Stimulated activated effector memory CD8-positive, alpha-beta T cell treated with anti-CD3 and anti-CD28 coated beads, Interleukin-12 subunit alpha, Interleukin-12 subunit beta, amount 100 ng/mL, for 72 hours (primary cell): ENCODE measurements at regions not wholly inside any gene's neighbourhood (a gene's known extent, or its start where the extent isn't known, plus 50 kb on each side); places are given as distances from the start of the nearest gene placed in this dataset.
"Not testable (repeated sequence)": the region's sequence is repeated elsewhere in the genome, so short reads cannot be mapped to it uniquely, and the experiment has no call there.

Experiments
- ATAC-seq: fragments of 150-1000 bp; cut with Tn5 transposase; 2 replicates; pipeline ENCODE4 v1.10.0; 2021
- DNase-seq, 2 donors: peaks; one replicate each; pipeline ENCODE4 v3.0.0; 2021 to 2022; ENCODE audit warnings: low spot score in 2 of 2
- H3K27ac Mint-ChIP-seq: one replicate; pipeline ENCODE4 v1.8.0; 2022; ENCODE audit warnings: mild to moderate bottlenecking, mixed read lengths
- H3K36me3 Mint-ChIP-seq: one replicate; pipeline ENCODE4 v1.8.0; 2022; ENCODE audit warnings: mild to moderate bottlenecking, mixed read lengths
- H3K4me1 Mint-ChIP-seq: one replicate; pipeline ENCODE4 v1.8.0; 2022; ENCODE audit warnings: mixed read lengths
- H3K4me3 Mint-ChIP-seq: one replicate; pipeline ENCODE4 v1.8.0; 2022; ENCODE audit warnings: mild to moderate bottlenecking, mixed read lengths
- H3K9me3 Mint-ChIP-seq: one replicate; pipeline ENCODE4 v1.8.0; 2022; ENCODE audit warnings: mixed read lengths

DNA sequence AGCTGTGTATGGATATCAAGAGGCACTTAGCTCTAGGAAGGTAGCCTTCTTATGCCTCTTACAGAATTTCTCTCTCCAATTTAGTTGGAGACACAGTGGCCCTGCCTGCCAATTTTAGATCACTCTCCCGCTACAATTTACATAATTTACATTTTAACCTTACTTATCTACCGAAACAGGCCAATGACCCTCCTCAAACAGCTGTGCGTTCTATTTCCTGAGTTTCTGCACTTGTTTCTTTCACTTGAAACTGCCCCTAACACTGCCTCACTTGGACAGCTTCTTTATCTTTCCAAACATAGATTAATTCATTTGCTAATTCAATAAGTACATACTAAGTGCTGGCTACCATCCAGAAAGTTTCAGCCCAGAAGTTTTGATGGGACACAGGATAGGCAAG is 52.9 kb upstream of the HDDC2 start:
- Mint-ChIP-seq H3K4me3 (no peak overlapping the region), H3K4me1 (no peaks in the 10 kb centered on the region), H3K9me3 (no peaks in the 10 kb centered on the region), H3K27ac (no peak overlapping the region), H3K36me3 (no peaks in the 10 kb centered on the region)
- DNase-seq (no peak), ATAC-seq (no peak)

DNA sequence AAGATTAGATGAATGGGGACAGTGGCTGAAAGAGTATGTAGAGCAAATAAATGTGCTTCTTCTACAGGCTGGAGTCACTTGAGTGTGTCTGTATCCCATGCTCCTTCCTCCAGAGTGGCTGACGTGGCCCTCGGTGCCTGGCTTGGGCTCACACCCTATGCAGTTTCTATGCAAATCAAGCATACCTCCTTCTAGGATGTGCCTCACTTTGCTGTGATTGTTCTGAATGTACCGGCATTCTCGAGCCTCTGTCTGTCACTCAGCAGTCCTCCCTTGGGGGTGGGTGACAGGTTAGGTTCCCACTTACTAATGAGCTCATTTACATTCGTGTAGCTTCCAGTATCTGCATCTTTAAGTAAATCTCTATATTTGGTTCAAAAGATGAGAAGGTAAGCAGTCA is 55.1 kb upstream of the HDDC2 start:
- Mint-ChIP-seq H3K27ac (no peak overlapping the region), H3K4me1 (no peaks in the 10 kb centered on the region), H3K36me3 (no peaks in the 10 kb centered on the region), H3K4me3 (no peak overlapping the region), H3K9me3 (no peaks in the 10 kb centered on the region)
- ATAC-seq (peak; percentile 29), DNase-seq (no peak)

DNA sequence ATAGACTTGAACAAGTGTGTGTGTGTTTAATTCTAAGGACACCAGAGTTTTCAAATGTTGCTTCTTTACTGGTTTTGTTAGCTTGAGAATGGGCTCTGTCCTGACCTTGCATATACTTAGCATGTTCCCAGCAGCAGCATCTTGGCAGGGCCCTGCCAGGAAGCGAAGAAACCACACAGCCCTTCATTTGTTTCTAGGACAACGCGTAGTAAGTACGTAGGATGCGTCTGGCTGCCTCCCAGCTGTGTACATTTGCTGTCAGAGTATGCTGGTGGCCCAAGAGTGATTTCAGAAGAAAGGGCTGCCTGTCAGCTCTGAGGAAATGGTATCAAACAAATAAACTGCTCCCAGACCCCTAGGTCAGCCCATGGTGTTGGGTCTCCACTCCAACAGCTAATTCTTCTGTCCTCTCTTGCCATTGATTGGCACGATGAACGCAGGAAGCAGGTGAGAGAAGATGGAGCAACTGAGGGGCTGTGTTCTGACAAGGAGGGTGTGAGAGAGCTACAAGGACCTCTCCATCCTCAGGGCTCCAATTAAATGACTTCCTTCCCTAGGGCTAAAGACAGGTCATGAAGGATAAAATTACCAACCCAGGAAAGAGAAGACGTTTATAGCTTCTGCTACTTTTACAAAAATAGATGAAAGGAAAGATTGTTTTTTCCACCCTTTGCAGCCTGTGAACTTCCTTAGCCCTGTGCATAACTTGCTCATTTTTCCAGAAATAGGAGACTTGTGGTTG is 55.9 kb upstream of the HDDC2 start:
- Mint-ChIP-seq H3K4me1 (no peaks in the 10 kb centered on the region), H3K4me3 (no peak overlapping the region), H3K9me3 (no peaks in the 10 kb centered on the region), H3K36me3 (no peaks in the 10 kb centered on the region), H3K27ac (no peak overlapping the region)
- ATAC-seq: peak; percentile 48
- DNase-seq: no peak

DNA sequence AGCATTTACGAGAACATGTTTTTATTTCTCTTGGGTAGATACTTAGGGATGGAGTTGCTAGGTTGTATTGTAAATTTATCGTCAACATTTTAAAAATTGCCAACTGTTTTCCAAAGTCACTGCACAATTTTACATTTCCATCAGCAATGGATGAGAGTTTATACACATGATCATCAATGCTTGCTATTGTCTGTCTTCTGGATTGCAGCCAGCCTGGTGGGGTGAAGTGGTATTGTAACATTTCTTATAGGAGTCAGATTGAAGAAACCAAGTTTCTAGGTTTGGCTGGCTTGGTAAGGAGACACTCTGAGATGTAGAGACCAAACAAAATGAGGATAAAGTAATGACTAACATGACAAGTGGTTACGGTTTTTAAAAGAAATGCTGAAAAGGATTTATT is 57.1 kb upstream of the HDDC2 start:
- Mint-ChIP-seq H3K4me1 (no peaks in the 10 kb centered on the region), H3K27ac (no peak overlapping the region), H3K4me3 (no peak overlapping the region), H3K9me3 (no peaks in the 10 kb centered on the region), H3K36me3 (no peaks in the 10 kb centered on the region)
- DNase-seq (no peak), ATAC-seq (no peak)

DNA sequence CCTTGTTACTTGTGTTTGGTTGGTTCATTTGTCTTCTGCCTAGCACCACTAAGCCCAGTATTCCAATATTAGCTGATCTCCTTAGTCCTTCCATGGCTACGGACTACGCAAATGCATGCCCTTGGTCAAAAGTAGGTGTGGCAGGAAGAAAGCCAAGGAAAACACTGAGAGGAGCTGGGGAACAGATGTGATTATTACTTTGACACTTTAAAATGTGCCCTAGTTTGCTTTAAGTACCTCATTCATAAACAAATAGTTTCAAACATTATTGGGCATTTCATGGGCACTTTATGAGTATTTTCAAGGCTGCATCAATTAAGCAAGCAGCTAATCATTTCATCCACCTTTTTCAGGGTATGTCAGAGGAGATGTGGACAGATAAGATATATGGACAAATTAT is 60.1 kb upstream of the HDDC2 start:
- DNase-seq (no peak), ATAC-seq (no peak)
- Mint-ChIP-seq H3K4me3 (no peak overlapping the region), H3K27ac (no peak overlapping the region), H3K36me3 (no peaks in the 10 kb centered on the region), H3K4me1 (no peaks in the 10 kb centered on the region), H3K9me3 (no peaks in the 10 kb centered on the region)

DNA sequence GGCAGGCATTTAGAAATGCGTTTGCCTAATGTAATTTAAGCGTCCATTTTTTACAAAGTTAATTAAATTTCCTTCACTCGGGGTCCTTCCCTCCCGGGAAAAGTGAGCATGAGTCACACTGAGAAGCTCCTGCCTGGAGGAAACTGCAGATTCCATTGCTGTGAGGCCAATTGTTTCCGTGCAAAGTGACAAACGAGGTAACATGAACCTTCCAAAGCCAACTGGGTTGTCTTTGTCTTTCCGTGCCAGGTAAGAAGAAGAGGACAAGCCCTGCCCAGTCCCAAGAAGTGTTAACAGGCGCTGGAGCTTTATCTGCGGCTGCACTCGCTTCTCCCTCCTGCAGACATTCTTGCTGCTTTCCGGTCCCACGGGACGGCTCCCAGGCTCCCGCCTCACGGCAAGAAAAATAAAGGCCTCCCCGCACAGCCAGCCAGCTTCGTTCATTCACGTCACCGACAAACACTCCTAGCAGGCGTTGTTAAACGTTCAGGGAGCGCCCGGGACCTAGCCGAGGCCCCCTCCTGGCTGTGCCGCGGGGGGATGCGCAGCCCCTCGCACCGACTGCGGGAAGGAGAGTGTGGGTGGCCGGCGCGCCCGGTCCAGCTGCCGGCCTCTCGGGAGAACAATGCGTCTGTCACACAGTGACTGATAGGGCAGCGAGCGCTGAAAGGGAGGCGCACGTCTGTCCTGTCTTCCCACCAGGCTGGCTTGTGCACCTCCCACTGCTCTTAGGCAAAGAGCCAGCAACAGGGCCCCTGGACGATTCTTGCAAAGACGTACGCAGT is 61.5 kb upstream of the HDDC2 start:
- no peaks in the 10 kb centered on the region for H3K9me3 Mint-ChIP-seq
- H3K4me3 Mint-ChIP-seq: no peak overlapping the region
- H3K36me3 Mint-ChIP-seq: no peaks in the 10 kb centered on the region
- H3K4me1 Mint-ChIP-seq: no peaks in the 10 kb centered on the region
- no peak overlapping the region for H3K27ac Mint-ChIP-seq
- DNase-seq (no peak), ATAC-seq (peak; percentile 26)

DNA sequence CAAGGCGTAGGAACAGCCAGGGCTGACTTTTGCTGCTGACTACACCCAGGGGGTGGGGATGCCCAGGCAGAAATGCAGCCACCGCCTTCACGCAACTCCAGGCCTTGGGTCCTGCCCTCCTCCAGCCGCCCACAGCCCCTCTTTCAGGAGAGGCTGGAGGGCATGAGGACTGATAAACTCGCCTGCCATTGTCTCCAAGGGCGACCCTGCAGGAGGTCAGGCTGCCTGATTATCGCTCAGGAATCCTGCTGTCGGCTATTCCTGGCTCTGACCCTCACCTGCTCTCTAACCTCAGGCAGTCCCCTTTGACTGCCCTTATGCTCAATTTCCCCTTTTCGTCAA is 62.0 kb upstream of the HDDC2 start:
- H3K4me3 Mint-ChIP-seq: no peak overlapping the region
- H3K4me1 Mint-ChIP-seq: no peaks in the 10 kb centered on the region
- ATAC-seq: peak; percentile 21
- H3K9me3 Mint-ChIP-seq: no peaks in the 10 kb centered on the region
- DNase-seq: no peak
- no peak overlapping the region for H3K27ac Mint-ChIP-seq
- H3K36me3 Mint-ChIP-seq: no peaks in the 10 kb centered on the region

DNA sequence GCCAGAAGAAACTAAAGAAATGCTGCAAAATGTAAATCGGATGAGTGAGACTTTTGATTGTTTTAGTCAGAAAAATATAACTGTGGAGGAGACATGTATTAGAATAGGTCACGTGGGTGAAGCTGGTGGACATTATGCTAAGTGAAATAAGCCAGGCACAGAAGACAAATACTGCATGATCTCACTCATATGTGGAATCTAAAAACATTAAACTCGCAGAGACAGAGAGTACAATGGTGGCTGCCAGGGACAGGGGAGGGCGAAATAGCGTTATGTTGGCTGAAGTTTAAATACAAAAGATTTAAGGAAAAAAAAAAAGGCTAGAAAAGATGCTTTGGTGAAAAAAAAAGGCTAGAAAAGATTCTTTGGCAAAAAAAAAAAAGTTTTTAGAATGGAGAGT is 63.5 kb upstream of the HDDC2 start:
- no peak overlapping the region for H3K27ac Mint-ChIP-seq
- H3K4me1 Mint-ChIP-seq: no peaks in the 10 kb centered on the region
- no peaks in the 10 kb centered on the region for H3K36me3 Mint-ChIP-seq
- H3K4me3 Mint-ChIP-seq: no peak overlapping the region
- DNase-seq: no peak
- no peak for ATAC-seq
- H3K9me3 Mint-ChIP-seq: no peaks in the 10 kb centered on the region

DNA sequence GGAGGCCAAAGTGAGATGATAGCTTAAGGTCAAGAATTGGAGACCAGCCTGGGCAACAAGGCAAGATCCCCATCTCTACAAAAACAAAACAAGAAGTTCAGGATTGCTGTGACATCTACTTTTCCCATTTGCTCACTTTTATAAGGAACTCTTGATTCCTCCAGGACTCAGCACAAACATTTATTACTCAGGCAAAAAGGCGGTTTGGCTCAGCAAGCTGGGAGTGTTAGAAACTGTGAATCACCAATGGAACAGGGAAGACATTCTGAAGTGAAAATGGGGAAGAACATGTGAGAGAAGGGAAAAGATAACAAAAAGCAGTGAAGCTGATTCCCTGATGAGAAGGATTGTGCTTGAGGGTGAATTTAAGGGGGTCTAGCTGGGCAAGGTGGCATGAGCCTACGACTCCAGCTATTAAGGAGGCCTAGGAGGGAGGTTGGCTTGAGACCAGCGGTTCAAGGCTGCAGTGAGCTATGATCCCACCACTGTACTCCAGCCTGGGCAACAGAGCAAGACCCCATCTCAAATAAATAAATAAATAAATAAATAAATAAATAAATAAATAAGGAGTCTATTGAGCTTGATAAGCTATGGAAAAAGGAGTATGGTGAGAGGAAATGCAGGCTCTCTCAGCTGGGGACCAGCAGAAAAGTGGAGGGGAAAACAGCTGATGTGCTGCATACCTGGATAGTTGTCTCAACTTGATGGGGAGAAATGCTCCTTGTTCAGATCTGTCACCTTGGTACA is 65.4 kb upstream of the HDDC2 start:
- no peaks in the 10 kb centered on the region for H3K9me3 Mint-ChIP-seq
- H3K27ac Mint-ChIP-seq: no peak overlapping the region
- ATAC-seq: no peak
- H3K4me1 Mint-ChIP-seq: no peaks in the 10 kb centered on the region
- no peak overlapping the region for H3K4me3 Mint-ChIP-seq
- DNase-seq: no peak
- no peaks in the 10 kb centered on the region for H3K36me3 Mint-ChIP-seq

DNA sequence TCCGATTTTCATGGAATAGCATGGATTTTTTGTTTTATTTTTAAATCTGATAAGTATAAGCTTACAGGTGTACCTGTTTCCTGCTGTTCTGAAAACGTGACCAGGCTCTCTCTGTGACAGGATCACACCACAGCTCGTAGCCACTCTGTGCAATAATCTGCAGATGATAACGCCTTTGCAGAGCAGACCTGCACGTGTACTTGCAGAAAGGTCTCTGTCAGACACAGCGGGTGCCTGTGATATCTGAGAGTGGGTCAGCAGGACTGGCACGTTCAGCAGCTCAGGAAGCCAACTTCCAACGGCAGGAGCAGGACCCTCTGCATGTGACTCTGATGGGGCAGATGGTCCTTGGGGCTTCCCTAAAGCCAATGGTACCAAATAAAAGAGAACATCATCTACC is 68.6 kb upstream of the HDDC2 start:
- no peak for DNase-seq
- H3K4me3 Mint-ChIP-seq: no peak overlapping the region
- H3K9me3 Mint-ChIP-seq: no peaks in the 10 kb centered on the region
- no peak for ATAC-seq
- H3K27ac Mint-ChIP-seq: no peak overlapping the region
- H3K4me1 Mint-ChIP-seq: no peaks in the 10 kb centered on the region
- H3K36me3 Mint-ChIP-seq: no peaks in the 10 kb centered on the region

DNA sequence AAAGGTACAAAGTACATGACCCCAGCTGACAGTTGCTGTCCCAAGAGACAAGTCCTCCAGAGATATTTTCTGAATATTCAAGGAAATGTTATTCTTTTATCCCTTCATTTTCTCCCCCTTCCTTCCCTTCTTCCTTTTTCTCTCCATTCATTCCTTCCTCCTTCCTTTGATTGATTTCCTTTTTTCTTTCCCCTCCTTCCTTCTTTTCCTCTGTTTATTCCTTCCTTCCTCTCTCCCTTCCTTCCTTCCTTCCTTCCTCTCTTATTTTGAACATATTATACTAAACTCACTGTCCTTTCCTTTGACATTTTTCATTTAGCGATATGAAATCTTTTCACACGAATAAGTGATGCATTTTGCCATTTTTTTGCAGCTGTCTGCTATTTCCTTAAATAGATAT is 73.2 kb upstream of the HDDC2 start:
- DNase-seq (no peak), ATAC-seq (no peak)
- H3K27ac Mint-ChIP-seq: no peak overlapping the region
- H3K36me3 Mint-ChIP-seq: no peaks in the 10 kb centered on the region
- no peaks in the 10 kb centered on the region for H3K4me1 Mint-ChIP-seq
- H3K4me3 Mint-ChIP-seq: no peak overlapping the region
- H3K9me3 Mint-ChIP-seq: no peaks in the 10 kb centered on the region

DNA sequence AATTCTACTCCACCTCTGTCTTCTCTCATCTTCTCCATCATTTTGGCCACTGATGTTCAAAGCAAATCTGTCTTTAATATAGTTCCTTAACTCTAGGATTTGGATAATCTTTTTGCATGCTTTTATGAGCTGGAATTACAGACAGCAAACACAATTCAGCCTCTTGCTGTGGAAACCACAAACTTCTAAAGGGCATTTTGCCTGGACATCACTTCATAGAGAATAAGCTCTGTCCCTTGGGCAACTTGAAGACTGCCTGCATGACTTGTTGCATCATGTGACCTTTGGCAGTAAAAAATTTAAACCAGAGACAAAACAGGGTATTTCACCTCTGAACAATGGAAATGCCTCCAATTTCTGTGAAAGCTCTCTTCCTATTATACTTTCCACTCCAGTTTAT is 74.1 kb upstream of the HDDC2 start:
- Mint-ChIP-seq H3K9me3 (no peaks in the 10 kb centered on the region), H3K4me3 (no peak overlapping the region), H3K36me3 (no peaks in the 10 kb centered on the region), H3K27ac (no peak overlapping the region), H3K4me1 (no peaks in the 10 kb centered on the region)
- DNase-seq (no peak), ATAC-seq (no peak)

DNA sequence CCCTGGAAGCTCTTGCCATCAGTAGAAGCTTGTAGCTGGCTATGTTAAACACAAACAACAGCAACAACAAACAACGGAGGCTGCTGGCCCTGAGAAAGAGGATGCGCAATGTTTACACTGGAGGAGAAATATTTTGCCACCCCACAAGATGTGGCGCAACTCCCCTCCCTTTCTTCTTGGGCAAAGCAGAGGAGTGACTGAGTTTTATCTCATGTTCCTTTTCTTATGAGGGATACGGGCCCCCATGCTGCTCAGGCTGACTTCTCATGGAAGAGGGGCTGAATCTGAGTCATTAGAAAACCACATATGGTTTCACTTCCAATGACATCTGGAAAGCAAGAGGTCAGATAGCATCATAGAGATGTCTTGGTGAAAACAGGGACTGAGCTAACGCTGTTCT is 75.9 kb upstream of the HDDC2 start:
- Mint-ChIP-seq H3K4me3 (no peak overlapping the region), H3K9me3 (no peaks in the 10 kb centered on the region), H3K4me1 (no peaks in the 10 kb centered on the region), H3K27ac (no peak overlapping the region), H3K36me3 (no peaks in the 10 kb centered on the region)
- no peak for DNase-seq
- ATAC-seq: no peak

DNA sequence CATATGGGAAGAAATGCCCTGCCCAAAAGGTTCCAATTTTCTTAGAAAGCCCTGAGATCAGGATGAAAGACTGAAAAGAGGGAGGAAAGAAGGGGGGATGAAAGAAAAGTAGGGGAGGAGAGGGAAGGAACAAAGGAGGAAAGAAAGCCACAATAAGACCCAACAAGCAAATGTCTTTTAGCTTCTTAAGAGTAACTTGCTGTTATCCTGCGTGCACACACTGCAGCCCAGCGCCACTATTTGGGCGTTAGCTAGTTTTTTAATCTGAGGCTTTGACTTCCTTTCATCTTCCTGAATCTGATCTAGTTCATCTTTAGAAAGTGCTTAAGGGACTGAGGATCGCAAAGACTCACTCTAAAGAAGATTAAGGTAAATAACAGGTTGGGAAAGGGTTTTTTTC is 77.4 kb upstream of the HDDC2 start:
- Mint-ChIP-seq H3K4me1 (no peaks in the 10 kb centered on the region), H3K27ac (no peak overlapping the region), H3K36me3 (no peaks in the 10 kb centered on the region), H3K4me3 (no peak overlapping the region), H3K9me3 (no peaks in the 10 kb centered on the region)
- no peak for DNase-seq
- no peak for ATAC-seq

DNA sequence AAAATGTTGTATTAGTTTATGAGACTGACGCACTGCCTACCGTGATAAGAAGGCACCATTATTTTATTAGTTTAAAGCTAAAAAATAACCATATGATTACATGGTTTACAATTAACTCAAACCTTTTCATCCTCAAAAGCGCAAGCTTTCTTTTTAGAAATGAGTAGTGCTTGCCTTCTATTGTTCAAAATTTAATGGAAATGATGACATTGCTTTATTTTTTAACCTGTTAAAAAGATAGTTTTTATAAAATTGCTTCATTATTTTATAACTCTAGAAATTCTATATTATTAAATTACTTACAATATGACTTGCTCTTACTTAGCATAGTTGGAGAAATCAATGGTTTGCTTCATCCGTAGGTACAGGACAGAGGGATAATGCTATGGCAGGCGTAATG is 78.7 kb upstream of the HDDC2 start:
- DNase-seq (no peak), ATAC-seq (no peak)
- Mint-ChIP-seq H3K4me3 (no peak overlapping the region), H3K36me3 (no peaks in the 10 kb centered on the region), H3K4me1 (no peaks in the 10 kb centered on the region), H3K27ac (no peak overlapping the region), H3K9me3 (no peaks in the 10 kb centered on the region)

DNA sequence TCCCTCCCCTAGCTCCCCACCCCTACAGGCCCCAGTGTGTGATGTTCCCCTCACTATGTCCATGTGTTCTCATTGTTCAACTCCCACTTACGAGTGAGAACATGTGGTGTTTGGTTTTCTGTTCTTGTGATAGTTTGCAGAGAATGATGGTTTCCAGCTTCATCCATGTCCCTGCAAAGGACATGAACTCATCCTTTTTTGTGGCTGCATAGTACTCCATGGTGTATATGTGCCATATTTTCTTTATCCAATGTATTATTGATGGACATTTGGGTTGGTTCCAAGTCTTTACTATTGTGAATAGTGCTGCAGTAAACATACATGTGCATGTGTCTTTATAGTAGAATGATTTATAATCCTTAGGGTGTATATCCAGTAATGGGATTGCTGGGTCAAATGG is 84.6 kb upstream of the HDDC2 start:
- H3K27ac Mint-ChIP-seq, H3K36me3 Mint-ChIP-seq, DNase-seq, H3K9me3 Mint-ChIP-seq, H3K4me1 Mint-ChIP-seq, H3K4me3 Mint-ChIP-seq, ATAC-seq: not testable (repeated sequence)
